K562 (cell line): ENCODE measurements at regions not wholly inside any gene's neighbourhood (a gene's known extent, or its start where the extent isn't known, plus 50 kb on each side); places are given as distances from the start of the nearest gene placed in this dataset.
A peak's percentile ranks its signal among the peaks of the same experiment; 100 is the strongest.

Experiments used
- ATAC-seq: fragments of 200-7000 bp; cut with Tn5 transposase; 3 replicates; pipeline ENCODE4 v1.9.1; 2020; ENCODE audit warnings: moderate library complexity
- BruUV-seq: library from RNA; stranded (reverse); fragments of 400-500 nt; replicated peaks from 2 replicates; lab custom pipeline; 2021; lab: Mats Ljungman, UMichigan
- CTCF ChIA-PET: fragments of 300-600 bp; formaldehyde crosslinking; extraction: SDS; loops from one replicate; lab custom pipeline; 2021; ENCODE audit warnings: low intra/inter-chr PET ratio; lab: Yijun Ruan, JAX
- POLR2A ChIA-PET: fragments of 300-600, 350-650 bp; sonication (Branson Sonifier 250); formaldehyde crosslinking; extraction: SDS; loops from one replicate; lab custom pipeline; 2021; ENCODE audit warnings: antibody characterized with exemption, inconsistent platforms; lab: Yijun Ruan, JAX
- DNase-seq, 4 experiments: peaks; one replicate each; pipeline versions ENCODE4 v3.0.0 to v3.0.0-alpha.2; 2011 to 2018; ENCODE audit warnings: low spot score in 3 of 4, mixed read lengths in 3 of 4; ENCODE audit errors: extremely low read depth in 1 of 4
- FAIRE-seq: peaks from 2 replicates; lab custom pipeline; 2011; peaks lifted over from hg19 to GRCh38; lab: Jason Lieb, UNC
- H2AFZ ChIP-seq: 2 replicates; pipeline ENCODE4 v1.6.0; 2011; ENCODE audit warnings: low read depth, low read length, control low read depth, inconsistent platforms
- H3K27ac ChIP-seq: fragments of 200-600 bp; 3 replicates; pipeline ENCODE4 v1.8.0; 2011; ENCODE audit warnings: low read depth, mild to moderate bottlenecking, control low read depth, inconsistent platforms, low read length, moderate library complexity, mixed read lengths; ENCODE audit errors: extremely low read depth
- H3K27me3 ChIP-seq, 2 experiments: fragments of 300-600 bp in 1 of 2; 2 replicates in 1 of 2; 3 replicates in 1 of 2; pipeline versions ENCODE4 v1.6.0 to v1.8.0; 2011; ENCODE audit warnings: inconsistent platforms in 2 of 2, low read length in 2 of 2, mild to moderate bottlenecking in 1 of 2, mixed read lengths in 1 of 2, moderate library complexity in 1 of 2; ENCODE audit not compliant: control insufficient read depth in 2 of 2, insufficient read depth in 2 of 2
- H3K36me3 ChIP-seq: fragments of 300-600 bp; 3 replicates; pipeline ENCODE4 v1.8.0; 2011; ENCODE audit warnings: mild to moderate bottlenecking, low read length, inconsistent platforms; ENCODE audit not compliant: control insufficient read depth, insufficient read depth
- H3K4me1 ChIP-seq, 2 experiments: fragments of 200-600 bp in 1 of 2; replicated peaks in 1 of 2; 2 replicates in 1 of 2; 3 replicates in 1 of 2; pipeline versions ENCODE4 v1.5.1 to v1.8.0; 2011; ENCODE audit warnings: inconsistent platforms in 2 of 2, low read length in 2 of 2, mild to moderate bottlenecking in 1 of 2, mixed read lengths in 1 of 2, moderate library complexity in 1 of 2; ENCODE audit not compliant: control insufficient read depth in 2 of 2, insufficient read depth in 2 of 2
- H3K4me2 ChIP-seq: 2 replicates; pipeline ENCODE4 v1.6.1; 2011; ENCODE audit warnings: low read length, control low read depth, inconsistent platforms, mixed read lengths; ENCODE audit not compliant: insufficient read depth
- H3K4me3 ChIP-seq: fragments of 200-600 bp; sonication (generic), shearing (Covaris generic); 2 replicates; pipeline ENCODE4 v1.5.1; 2016; ENCODE audit warnings: control low read depth, inconsistent platforms
- H3K79me2 ChIP-seq: fragments of 200-600 bp; 3 replicates; pipeline ENCODE4 v1.8.0; 2011; ENCODE audit warnings: low read length, inconsistent platforms; ENCODE audit not compliant: control insufficient read depth, insufficient read depth
- H3K9ac ChIP-seq, 2 experiments: 2 replicates each; pipeline versions ENCODE4 v1.6.0 to v1.6.1; 2011; ENCODE audit warnings: low read depth in 2 of 2, low read length in 2 of 2, control low read depth in 1 of 2, inconsistent platforms in 1 of 2, mild to moderate bottlenecking in 1 of 2, mixed read lengths in 1 of 2; ENCODE audit not compliant: insufficient read depth in 1 of 2
- H3K9me1 ChIP-seq: one replicate; pipeline ENCODE4 v1.6.0; 2011; ENCODE audit warnings: inconsistent platforms, mild to moderate bottlenecking, low read length, moderate library complexity; ENCODE audit not compliant: control insufficient read depth, insufficient read depth
- H3K9me3 ChIP-seq: replicated peaks from 2 replicates; pipeline ENCODE4 v1.5.1; 2011; ENCODE audit warnings: low read depth, low read length, inconsistent platforms; ENCODE audit not compliant: control insufficient read depth, insufficient read depth
- H4K20me1 ChIP-seq: replicated peaks from 2 replicates; pipeline ENCODE4 v1.6.1; 2011; ENCODE audit warnings: low read length, inconsistent platforms, mixed read lengths; ENCODE audit not compliant: control insufficient read depth, insufficient read depth
- BCOR ChIP-seq: fragments of 450-650 bp; IDR thresholded peaks from 2 replicates; pipeline ENCODE4 v1.6.1; 2016
- CBFA2T3 ChIP-seq: fragments of 450-650 bp; IDR thresholded peaks from 2 replicates; pipeline ENCODE4 v1.6.1; 2017
- CREBBP ChIP-seq: IDR thresholded peaks from one replicate; pipeline ENCODE4 v1.6.1; 2012; ENCODE audit warnings: low read depth, mild to moderate bottlenecking, control low read depth, inconsistent platforms, low read length
- EGR1 ChIP-seq: fragments of 450-650 bp; conservative IDR thresholded peaks from 2 replicates; pipeline ENCODE4 v1.6.1; 2017; ENCODE audit warnings: mild to moderate bottlenecking
- FOS ChIP-seq: IDR thresholded peaks from 3 replicates; pipeline ENCODE4 v1.6.1; 2011; ENCODE audit not compliant: insufficient read length; ENCODE audit errors: extremely low read depth
- NCOR1 ChIP-seq: fragments of 450-650 bp; IDR thresholded peaks from 2 replicates; pipeline ENCODE4 v1.6.1; 2016; ENCODE audit warnings: mild to moderate bottlenecking, moderate library complexity
- SMARCA4 ChIP-seq: fragments of 450-650 bp; IDR thresholded peaks from 2 replicates; pipeline ENCODE4 v1.6.1; 2016
- TBL1XR1 ChIP-seq, 2 experiments: IDR thresholded peaks; 2 replicates each; pipeline ENCODE4 v1.6.1; 2012; ENCODE audit warnings: improper control_type of control experiment in 2 of 2, low read length in 2 of 2, mild to moderate bottlenecking in 1 of 2
- WGBS: fragments of 100-300 bp; shearing (Covaris generic); methylation state at CpG from one replicate; pipeline ENCODE4 v1.1.6; 2016; ENCODE audit warnings: low coverage, mixed read lengths; ENCODE audit not compliant: insufficient coverage; ENCODE audit errors: missing lambda C conversion rate; 5-methylcytosine and 5-hydroxymethylcytosine counted together
- in situ Hi-C: fragments of 300-500 bp; cut with MboI; formaldehyde crosslinking; loops from 4 replicates; pipeline ENCODE4 v1.15.0; 2018; ENCODE audit warnings: inconsistent platforms, mixed read lengths
- intact Hi-C: fragments of 100-400 bp; cut with micrococcal nuclease; formaldehyde crosslinking; loops from 2 replicates; pipeline ENCODE4 v1.14.2; 2022
- TF ChIP-seq, protein P1 (sequence below), 2 experiments: fragments of 450-650 bp; IDR thresholded peaks; 2 replicates each; pipeline ENCODE4 v1.6.1; 2016
- TF ChIP-seq, protein P2 (sequence below): fragments of 450-650 bp; IDR thresholded peaks from 2 replicates; pipeline ENCODE4 v1.6.1; 2017; ENCODE audit warnings: antibody characterized with exemption, mild to moderate bottlenecking
- TF ChIP-seq, protein P3 (sequence below): fragments of 200-800 bp; sonication (Bioruptor generic); IDR thresholded peaks from 2 replicates; pipeline ENCODE4 v1.6.1; 2017; ENCODE audit warnings: missing genetic modification characterization, missing compliant biosample characterization
- TF ChIP-seq, protein P4 (sequence below): fragments of 250-450 bp; sonication (Bioruptor Pico); IDR thresholded peaks from 2 replicates; pipeline ENCODE4 v1.5.0; 2020; ENCODE audit warnings: mild to moderate bottlenecking, borderline replicate concordance

DNA sequence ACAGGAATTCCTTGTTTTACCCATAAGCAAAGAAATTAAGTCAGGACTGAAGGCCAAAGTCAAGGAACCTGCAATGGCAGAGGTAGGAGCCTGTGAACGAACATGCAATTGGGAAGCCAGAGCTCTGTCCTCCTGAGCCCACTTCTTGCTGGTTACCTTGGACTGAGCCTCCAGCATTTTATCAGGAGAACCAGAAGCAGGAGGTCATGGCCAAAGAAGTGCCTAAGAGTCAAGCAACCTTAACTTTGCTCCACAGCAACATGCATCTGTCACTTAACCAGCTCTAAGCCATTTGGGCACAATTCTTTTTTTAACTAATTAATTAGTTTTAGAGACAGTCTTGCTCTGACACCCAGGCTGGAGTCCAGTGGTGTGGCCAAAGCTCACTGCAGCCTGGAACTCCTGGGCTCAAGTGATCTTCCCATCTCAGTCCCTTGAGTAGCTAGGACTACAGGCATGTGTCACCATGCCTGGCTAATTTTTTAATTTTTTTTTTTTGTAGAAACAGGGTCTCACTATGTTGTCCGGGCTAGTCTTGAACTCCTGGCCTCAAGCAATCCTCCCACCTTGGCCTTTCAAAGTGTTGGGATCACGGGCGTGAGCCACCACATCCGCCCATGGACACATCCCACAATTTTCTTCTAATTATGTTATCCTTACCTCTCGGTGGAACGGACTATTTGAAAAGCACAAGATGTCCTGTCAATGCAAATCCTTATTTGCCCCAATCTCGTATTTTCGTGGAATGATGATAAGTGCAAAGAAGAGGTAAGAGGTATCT, 334.2 kb downstream of the CD83 start:
- H4K20me1 ChIP-seq = no peaks in the 10 kb centered on the region
- ChIA-PET CTCF (no interaction called here), POLR2A (interaction anchor here (1.0 to 1.1 kb wide), 3 partner anchors 12 to 31 kb away, joined by 3 to 6 read pairs (median 4); no protein-coding TSS in a partner anchor)
- intact Hi-C loops = loop anchor here (5.0 kb wide), 1 partner anchor 261 kb away; no protein-coding TSS in a partner anchor
- no peak overlapping the region for H3K4me3 ChIP-seq
- DNase-seq = peak in 2 of 4 experiments; percentile 70 to 85
- peak overlapping the region; percentile 49 to 54; a peak in 3 of 4 replicates for H3K9ac ChIP-seq
- peak; percentile 77 for FAIRE-seq
- ATAC-seq = peak; percentile 64
- H2AFZ ChIP-seq = peak overlapping the region; percentile 89
- no peaks in the 10 kb centered on the region for H3K27me3 ChIP-seq
- peak overlapping the region; percentile 44 for H3K4me2 ChIP-seq
- WGBS = 14% methylated on average over 9 of the region's 9 CpGs
- in situ Hi-C loops = no loop called here
- BruUV-seq = no TSS peak
- H3K9me3 ChIP-seq = peaks cover 3% of the 10 kb centered on the region; the same call in 1 of the 2 replicates
- no peaks in the 10 kb centered on the region for H3K79me2 ChIP-seq
- H3K36me3 ChIP-seq = no peaks in the 10 kb centered on the region
- peak overlapping the region; percentile 77 for H3K27ac ChIP-seq
- peaks cover 38 to 69% of the 10 kb centered on the region in 2 experiments for H3K4me1 ChIP-seq
- peaks cover 3% of the 10 kb centered on the region for H3K9me1 ChIP-seq
- TF ChIP-seq FOS (no peak), EGR1 (0 out of 2 replicates have a peak, but pooled peaks have one; percentile 28), BCOR (0 out of 2 replicates have a peak, but pooled peaks have one; percentile 11), CBFA2T3 (peak; percentile 91), SMARCA4 (peak; percentile 26; the same call in 1 of the 2 replicates), NCOR1 (peak; percentile 71; the same call in 1 of the 2 replicates), CREBBP (no peak), TBL1XR1 (IDR thresholded peaks at IDR 0.05; ENCODE audit: low read length in 2 of 2) (0 out of 4 replicates have a peak, but pooled peaks of 1 of the 2 experiments have one; percentile 7)
- TF ChIP-seq, protein P1, sequence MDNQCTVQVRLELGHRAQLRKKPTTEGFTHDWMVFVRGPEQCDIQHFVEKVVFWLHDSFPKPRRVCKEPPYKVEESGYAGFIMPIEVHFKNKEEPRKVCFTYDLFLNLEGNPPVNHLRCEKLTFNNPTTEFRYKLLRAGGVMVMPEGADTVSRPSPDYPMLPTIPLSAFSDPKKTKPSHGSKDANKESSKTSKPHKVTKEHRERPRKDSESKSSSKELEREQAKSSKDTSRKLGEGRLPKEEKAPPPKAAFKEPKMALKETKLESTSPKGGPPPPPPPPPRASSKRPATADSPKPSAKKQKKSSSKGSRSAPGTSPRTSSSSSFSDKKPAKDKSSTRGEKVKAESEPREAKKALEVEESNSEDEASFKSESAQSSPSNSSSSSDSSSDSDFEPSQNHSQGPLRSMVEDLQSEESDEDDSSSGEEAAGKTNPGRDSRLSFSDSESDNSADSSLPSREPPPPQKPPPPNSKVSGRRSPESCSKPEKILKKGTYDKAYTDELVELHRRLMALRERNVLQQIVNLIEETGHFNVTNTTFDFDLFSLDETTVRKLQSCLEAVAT (IDR thresholded peaks at IDR 0.05) = 0 out of 4 replicates have a peak, but pooled peaks of 1 of the 2 experiments have one; percentile 47
- TF ChIP-seq, protein P2, sequence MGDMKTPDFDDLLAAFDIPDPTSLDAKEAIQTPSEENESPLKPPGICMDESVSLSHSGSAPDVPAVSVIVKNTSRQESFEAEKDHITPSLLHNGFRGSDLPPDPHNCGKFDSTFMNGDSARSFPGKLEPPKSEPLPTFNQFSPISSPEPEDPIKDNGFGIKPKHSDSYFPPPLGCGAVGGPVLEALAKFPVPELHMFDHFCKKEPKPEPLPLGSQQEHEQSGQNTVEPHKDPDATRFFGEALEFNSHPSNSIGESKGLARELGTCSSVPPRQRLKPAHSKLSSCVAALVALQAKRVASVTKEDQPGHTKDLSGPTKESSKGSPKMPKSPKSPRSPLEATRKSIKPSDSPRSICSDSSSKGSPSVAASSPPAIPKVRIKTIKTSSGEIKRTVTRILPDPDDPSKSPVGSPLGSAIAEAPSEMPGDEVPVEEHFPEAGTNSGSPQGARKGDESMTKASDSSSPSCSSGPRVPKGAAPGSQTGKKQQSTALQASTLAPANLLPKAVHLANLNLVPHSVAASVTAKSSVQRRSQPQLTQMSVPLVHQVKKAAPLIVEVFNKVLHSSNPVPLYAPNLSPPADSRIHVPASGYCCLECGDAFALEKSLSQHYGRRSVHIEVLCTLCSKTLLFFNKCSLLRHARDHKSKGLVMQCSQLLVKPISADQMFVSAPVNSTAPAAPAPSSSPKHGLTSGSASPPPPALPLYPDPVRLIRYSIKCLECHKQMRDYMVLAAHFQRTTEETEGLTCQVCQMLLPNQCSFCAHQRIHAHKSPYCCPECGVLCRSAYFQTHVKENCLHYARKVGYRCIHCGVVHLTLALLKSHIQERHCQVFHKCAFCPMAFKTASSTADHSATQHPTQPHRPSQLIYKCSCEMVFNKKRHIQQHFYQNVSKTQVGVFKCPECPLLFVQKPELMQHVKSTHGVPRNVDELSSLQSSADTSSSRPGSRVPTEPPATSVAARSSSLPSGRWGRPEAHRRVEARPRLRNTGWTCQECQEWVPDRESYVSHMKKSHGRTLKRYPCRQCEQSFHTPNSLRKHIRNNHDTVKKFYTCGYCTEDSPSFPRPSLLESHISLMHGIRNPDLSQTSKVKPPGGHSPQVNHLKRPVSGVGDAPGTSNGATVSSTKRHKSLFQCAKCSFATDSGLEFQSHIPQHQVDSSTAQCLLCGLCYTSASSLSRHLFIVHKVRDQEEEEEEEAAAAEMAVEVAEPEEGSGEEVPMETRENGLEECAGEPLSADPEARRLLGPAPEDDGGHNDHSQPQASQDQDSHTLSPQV = peak; percentile 71
- TF ChIP-seq, protein P3, sequence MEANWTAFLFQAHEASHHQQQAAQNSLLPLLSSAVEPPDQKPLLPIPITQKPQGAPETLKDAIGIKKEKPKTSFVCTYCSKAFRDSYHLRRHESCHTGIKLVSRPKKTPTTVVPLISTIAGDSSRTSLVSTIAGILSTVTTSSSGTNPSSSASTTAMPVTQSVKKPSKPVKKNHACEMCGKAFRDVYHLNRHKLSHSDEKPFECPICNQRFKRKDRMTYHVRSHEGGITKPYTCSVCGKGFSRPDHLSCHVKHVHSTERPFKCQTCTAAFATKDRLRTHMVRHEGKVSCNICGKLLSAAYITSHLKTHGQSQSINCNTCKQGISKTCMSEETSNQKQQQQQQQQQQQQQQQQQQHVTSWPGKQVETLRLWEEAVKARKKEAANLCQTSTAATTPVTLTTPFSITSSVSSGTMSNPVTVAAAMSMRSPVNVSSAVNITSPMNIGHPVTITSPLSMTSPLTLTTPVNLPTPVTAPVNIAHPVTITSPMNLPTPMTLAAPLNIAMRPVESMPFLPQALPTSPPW (CRISPR knock-in tag) = peak; percentile 22; the same call in 1 of the 2 replicates
- TF ChIP-seq, protein P4, sequence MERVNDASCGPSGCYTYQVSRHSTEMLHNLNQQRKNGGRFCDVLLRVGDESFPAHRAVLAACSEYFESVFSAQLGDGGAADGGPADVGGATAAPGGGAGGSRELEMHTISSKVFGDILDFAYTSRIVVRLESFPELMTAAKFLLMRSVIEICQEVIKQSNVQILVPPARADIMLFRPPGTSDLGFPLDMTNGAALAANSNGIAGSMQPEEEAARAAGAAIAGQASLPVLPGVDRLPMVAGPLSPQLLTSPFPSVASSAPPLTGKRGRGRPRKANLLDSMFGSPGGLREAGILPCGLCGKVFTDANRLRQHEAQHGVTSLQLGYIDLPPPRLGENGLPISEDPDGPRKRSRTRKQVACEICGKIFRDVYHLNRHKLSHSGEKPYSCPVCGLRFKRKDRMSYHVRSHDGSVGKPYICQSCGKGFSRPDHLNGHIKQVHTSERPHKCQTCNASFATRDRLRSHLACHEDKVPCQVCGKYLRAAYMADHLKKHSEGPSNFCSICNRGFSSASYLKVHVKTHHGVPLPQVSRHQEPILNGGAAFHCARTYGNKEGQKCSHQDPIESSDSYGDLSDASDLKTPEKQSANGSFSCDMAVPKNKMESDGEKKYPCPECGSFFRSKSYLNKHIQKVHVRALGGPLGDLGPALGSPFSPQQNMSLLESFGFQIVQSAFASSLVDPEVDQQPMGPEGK = no peak
